ENCODE measurements at regions not wholly inside any gene's neighbourhood (a gene's known extent, or its start where the extent isn't known, plus 50 kb on each side); places are given as distances from the start of the nearest gene placed in this dataset.

GRCh38 chr1:36738245-36738644, 255.5 kb upstream of the CSF3R start:
- TF ChIP-seq CTCF (IDR thresholded peaks at IDR 0.05; ENCODE audit: low read depth, low read length) (no peak), EZH2phosphoT487 (IDR thresholded peaks at IDR 0.05; ENCODE audit: low read depth) (no peak)
